PC-9 (cell line): ENCODE measurements at regions not wholly inside any gene's neighbourhood (a gene's known extent, or its start where the extent isn't known, plus 50 kb on each side); places are given as distances from the start of the nearest gene placed in this dataset.

Experiments used
- BruUV-seq: library from RNA; stranded (reverse); fragments of 400-500 nt; replicated peaks from 2 replicates; lab custom pipeline; 2021; lab: Mats Ljungman, UMichigan
- CTCF ChIA-PET: fragments of 300-600 bp; sonication (Branson Sonifier 250); formaldehyde crosslinking; loops from one replicate; lab custom pipeline; 2022; ENCODE audit warnings: antibody characterized with exemption; lab: Charles Lee
- POLR2A ChIA-PET: fragments of 300-600 bp; sonication (Branson Sonifier 250); formaldehyde crosslinking; loops from one replicate; lab custom pipeline; 2022; ENCODE audit warnings: antibody characterized with exemption; ENCODE audit not compliant: unreplicated experiment; lab: Charles Lee
- DNase-seq, 2 experiments: peaks; one replicate each; pipeline versions ENCODE4 v3.0.0 to v3.0.0-alpha.2; 2015 to 2022; ENCODE audit warnings: mixed read lengths in 1 of 2
- H2AFZ ChIP-seq: fragments of 200-600 bp; sonication (generic); 2 replicates; pipeline ENCODE4 v1.8.1; 2017; ENCODE audit warnings: antibody characterized with exemption
- H3F3A ChIP-seq: fragments of 200-600 bp; sonication (generic); 2 replicates; pipeline ENCODE4 v1.8.1; 2017; ENCODE audit warnings: antibody characterized with exemption, mild to moderate bottlenecking, low read depth; ENCODE audit not compliant: insufficient read depth
- H3K27ac ChIP-seq: fragments of 200-600 bp; sonication (generic); 2 replicates; pipeline ENCODE4 v1.6.1; 2016; ENCODE audit warnings: mixed run types
- H3K27me3 ChIP-seq: fragments of 200-600 bp; sonication (generic); 2 replicates; pipeline ENCODE4 v1.6.1; 2016; ENCODE audit warnings: low read depth, mixed run types; ENCODE audit not compliant: insufficient read depth
- H3K36me3 ChIP-seq: fragments of 200-600 bp; sonication (generic); 2 replicates; pipeline ENCODE4 v1.6.1; 2016; ENCODE audit warnings: low read depth, mixed run types
- H3K4me1 ChIP-seq: fragments of 200-600 bp; sonication (generic); replicated peaks from 2 replicates; pipeline ENCODE4 v1.6.1; 2016; ENCODE audit warnings: mixed run types; ENCODE audit not compliant: insufficient read depth
- H3K4me2 ChIP-seq: fragments of 200-600 bp; sonication (generic); 2 replicates; pipeline ENCODE4 v1.6.1; 2017; ENCODE audit warnings: mixed run types
- H3K4me3 ChIP-seq: fragments of 200-600 bp; sonication (generic); 2 replicates; pipeline ENCODE4 v1.6.1; 2016; ENCODE audit warnings: mixed run types
- H3K79me2 ChIP-seq: fragments of 200-600 bp; sonication (generic); 2 replicates; pipeline ENCODE4 v1.6.1; 2017; ENCODE audit warnings: low read depth, mixed run types
- H3K9me2 ChIP-seq: fragments of 200-600 bp; sonication (generic); 2 replicates; pipeline ENCODE4 v1.8.1; 2017; ENCODE audit warnings: mild to moderate bottlenecking; ENCODE audit not compliant: insufficient read depth
- H3K9me3 ChIP-seq: fragments of 200-600 bp; sonication (generic); 2 replicates; pipeline ENCODE4 v1.8.1; 2016; ENCODE audit warnings: low read depth; ENCODE audit not compliant: insufficient read depth
- H4K20me1 ChIP-seq: fragments of 200-600 bp; sonication (generic); 2 replicates; pipeline ENCODE4 v1.8.1; 2017; ENCODE audit not compliant: insufficient read depth
- CTCF ChIP-seq: fragments of 200-600 bp; sonication (generic); conservative IDR thresholded peaks from 2 replicates; pipeline ENCODE4 v1.6.1; 2017; ENCODE audit warnings: mixed run types, antibody characterized with exemption, mild to moderate bottlenecking, moderate library complexity
- EZH2 ChIP-seq: fragments of 200-600 bp; sonication (generic); IDR thresholded peaks from 2 replicates; pipeline ENCODE4 v1.8.0; 2017; ENCODE audit warnings: antibody characterized with exemption, low read depth
- intact Hi-C: fragments of 100-400 bp; cut with micrococcal nuclease; formaldehyde crosslinking; loops from one replicate; pipeline ENCODE4 v1.10.0; 2022; ENCODE audit not compliant: unreplicated experiment

GRCh38 chr11:112408517-112408916 lies 147.9 kb upstream of the PLET1 start:
- Histone ChIP-seq H3K79me2 (no peaks in the 10 kb centered on the region), H3K36me3 (no peaks in the 10 kb centered on the region), H2AFZ (no peak overlapping the region), H3K9me3 (no peaks in the 10 kb centered on the region), H3K27ac (no peak overlapping the region), H4K20me1 (no peaks in the 10 kb centered on the region), H3F3A (no peaks in the 10 kb centered on the region), H3K27me3 (peaks cover 18% of the 10 kb centered on the region), H3K4me3 (no peak overlapping the region), H3K9me2 (no peaks in the 10 kb centered on the region; the same call in 1 of the 2 replicates), H3K4me2 (no peak overlapping the region), H3K4me1 (no peaks in the 10 kb centered on the region)
- ChIA-PET POLR2A (interaction anchor here (0.6 kb wide), 1 partner anchor 514 kb away, joined by 3 read pairs; no protein-coding TSS in a partner anchor), CTCF (no interaction called here)
- no peak for TF ChIP-seq CTCF
- TF ChIP-seq EZH2, result no peak
- intact Hi-C loops, result no loop called here
- BruUV-seq, result no TSS peak
- DNase-seq, result no peak

- H3F3A ChIP-seq, result no peaks in the 10 kb centered on the region
- H3K4me2 ChIP-seq, result no peak overlapping the region
- H3K4me1 ChIP-seq, result no peaks in the 10 kb centered on the region
- no peak for DNase-seq
- H3K4me3 ChIP-seq, result no peak overlapping the region
- no peak overlapping the region for H3K27ac ChIP-seq
- no peaks in the 10 kb centered on the region for H3K36me3 ChIP-seq
- CTCF ChIA-PET, result no interaction called here
- H3K9me3 ChIP-seq, result no peaks in the 10 kb centered on the region
- no peaks in the 10 kb centered on the region for H3K79me2 ChIP-seq
- no peak for TF ChIP-seq CTCF
- no peak for TF ChIP-seq EZH2
- H3K9me2 ChIP-seq, result no peaks in the 10 kb centered on the region; the same call in 1 of the 2 replicates
- no peaks in the 10 kb centered on the region for H4K20me1 ChIP-seq
- intact Hi-C loops, result no loop called here
- peaks cover 18% of the 10 kb centered on the region for H3K27me3 ChIP-seq
- POLR2A ChIA-PET, result no interaction called here
- no peak overlapping the region for H2AFZ ChIP-seq
- BruUV-seq, result no TSS peak
Measured at GRCh38 chr11:112410325-112410724, 149.7 kb upstream of the PLET1 start.

GRCh38 chr11:112412383-112412782 lies 151.7 kb upstream of the PLET1 start:
- no TSS peak for BruUV-seq
- no peaks in the 10 kb centered on the region for H3K9me3 ChIP-seq
- DNase-seq, result no peak
- no peak overlapping the region for H3K27ac ChIP-seq
- no peak overlapping the region for H2AFZ ChIP-seq
- peak overlapping the region; percentile 5; the same call in 1 of the 2 replicates for H3K4me2 ChIP-seq
- no peaks in the 10 kb centered on the region for H3K36me3 ChIP-seq
- H3K79me2 ChIP-seq, result no peaks in the 10 kb centered on the region
- CTCF ChIA-PET, result no interaction called here
- no peaks in the 10 kb centered on the region for H3F3A ChIP-seq
- no peaks in the 10 kb centered on the region for H3K4me1 ChIP-seq
- no peak overlapping the region for H3K4me3 ChIP-seq
- no peaks in the 10 kb centered on the region; the same call in 1 of the 2 replicates for H3K9me2 ChIP-seq
- H4K20me1 ChIP-seq, result no peaks in the 10 kb centered on the region
- TF ChIP-seq CTCF (no peak), EZH2 (no peak)
- intact Hi-C loops, result no loop called here
- H3K27me3 ChIP-seq, result peaks cover 16% of the 10 kb centered on the region; the same call in 1 of the 2 replicates
- POLR2A ChIA-PET, result no interaction called here
